ENCODE measurements at regions not wholly inside any gene's neighbourhood (a gene's known extent, or its start where the extent isn't known, plus 50 kb on each side); places are given as distances from the start of the nearest gene placed in this dataset.

GRCh38 chr4:166538491-166539005, 665.5 kb downstream of the TLL1 start:
- Histone ChIP-seq H3K27me3 (ENCODE audit: control insufficient read depth, insufficient read depth, low read length) (no peaks in the 10 kb centered on the region), H3K9me3 (ENCODE audit: control insufficient read depth, insufficient read depth, low read length) (peaks cover 6% of the 10 kb centered on the region), H3K27ac (ENCODE audit: low read depth, low read length) (no peak overlapping the region), H3K4me3 (ENCODE audit: low read depth, low read length) (no peak overlapping the region)
- TF ChIP-seq CTCF (IDR thresholded peaks at IDR 0.05; ENCODE audit: low read depth, low read length), result no peak
- ChIA-PET POLR2A (no interaction called here), CTCF (no interaction called here)
- no peak for DNase-seq (ENCODE audit: low read depth, low spot score)

- CTCF ChIA-PET, result no interaction called here
- Histone ChIP-seq H3K9me3 (ENCODE audit: control insufficient read depth, insufficient read depth, low read length) (peaks cover 10% of the 10 kb centered on the region), H3K27ac (ENCODE audit: low read depth, low read length) (no peak overlapping the region), H3K27me3 (ENCODE audit: control insufficient read depth, insufficient read depth, low read length) (no peaks in the 10 kb centered on the region), H3K4me3 (ENCODE audit: low read depth, low read length) (no peak overlapping the region)
- POLR2A ChIA-PET, result no interaction called here
- DNase-seq (ENCODE audit: low read depth, low spot score), result no peak
- TF ChIP-seq CTCF (IDR thresholded peaks at IDR 0.05; ENCODE audit: low read depth, low read length), result no peak
Measured at GRCh38 chr4:166546009-166546408, 673.0 kb downstream of the TLL1 start.

- no peak for TF ChIP-seq CTCF (IDR thresholded peaks at IDR 0.05; ENCODE audit: low read depth, low read length)
- Histone ChIP-seq H3K9me3 (ENCODE audit: control insufficient read depth, insufficient read depth, low read length) (peaks cover 2% of the 10 kb centered on the region; the same call in 1 of the 2 replicates), H3K27me3 (ENCODE audit: control insufficient read depth, insufficient read depth, low read length) (no peaks in the 10 kb centered on the region), H3K4me3 (ENCODE audit: low read depth, low read length) (no peak overlapping the region), H3K27ac (ENCODE audit: low read depth, low read length) (no peak overlapping the region)
- ChIA-PET CTCF (no interaction called here), POLR2A (no interaction called here)
- no peak for DNase-seq (ENCODE audit: low read depth, low spot score)
Measured at GRCh38 chr4:166577639-166578038, 656.7 kb downstream of the SPOCK3 start.

- H3K9me3 ChIP-seq (ENCODE audit: control insufficient read depth, insufficient read depth, low read length), result 0 out of 2 replicates have a peak, but pooled peaks cover 3% of the 10 kb centered on the region
- no peak overlapping the region for H3K27ac ChIP-seq (ENCODE audit: low read depth, low read length)
- TF ChIP-seq CTCF (IDR thresholded peaks at IDR 0.05; ENCODE audit: low read depth, low read length), result no peak
- POLR2A ChIA-PET, result no interaction called here
- CTCF ChIA-PET, result no interaction called here
- no peaks in the 10 kb centered on the region for H3K27me3 ChIP-seq (ENCODE audit: control insufficient read depth, insufficient read depth, low read length)
- no peak for DNase-seq (ENCODE audit: low read depth, low spot score)
- no peak overlapping the region for H3K4me3 ChIP-seq (ENCODE audit: low read depth, low read length)
Measured at GRCh38 chr4:166585491-166585890, 648.8 kb downstream of the SPOCK3 start.

GRCh38 chr4:166594326-166594946, 639.9 kb downstream of the SPOCK3 start:
- POLR2A ChIA-PET, result no interaction called here

More at GRCh38 chr4:166594326-166594946, 639.9 kb downstream of the SPOCK3 start:
- Histone ChIP-seq H3K9me3 (ENCODE audit: control insufficient read depth, insufficient read depth, low read length) (peaks cover 3% of the 10 kb centered on the region; the same call in 1 of the 2 replicates), H3K27me3 (ENCODE audit: control insufficient read depth, insufficient read depth, low read length) (no peaks in the 10 kb centered on the region), H3K4me3 (ENCODE audit: low read depth, low read length) (no peak overlapping the region), H3K27ac (ENCODE audit: low read depth, low read length) (no peak overlapping the region)
- TF ChIP-seq CTCF (IDR thresholded peaks at IDR 0.05; ENCODE audit: low read depth, low read length), result peak; percentile 58
- DNase-seq (ENCODE audit: low read depth, low spot score), result no peak
- CTCF ChIA-PET, result interaction anchor here (0.7 to 4.0 kb wide), 9 partner anchors 31 to 1100 kb away, joined by 3 to 59 read pairs (median 5); no protein-coding TSS in a partner anchor
